Neural cell (in vitro differentiated cells): ENCODE measurements at regions not wholly inside any gene's neighbourhood (a gene's known extent, or its start where the extent isn't known, plus 50 kb on each side); places are given as distances from the start of the nearest gene placed in this dataset.

ENCODE experiments used
- EP300 ChIP-seq: fragments of 450-650 bp; conservative IDR thresholded peaks from 2 replicates; pipeline ENCODE4 v1.6.1; 2014; ENCODE audit warnings: antibody characterized with exemption, mild to moderate bottlenecking, moderate library complexity; ENCODE audit not compliant: poor library complexity, severe bottlenecking
- SMC3 ChIP-seq: fragments of 450-650 bp; conservative IDR thresholded peaks from 2 replicates; pipeline ENCODE4 v1.6.1; 2014; ENCODE audit warnings: antibody characterized with exemption, mild to moderate bottlenecking, moderate library complexity; ENCODE audit not compliant: poor library complexity
- TF ChIP-seq, protein P1 (sequence below): fragments of 450-650 bp; IDR thresholded peaks from 2 replicates; pipeline ENCODE4 v1.5.1; 2014; ENCODE audit warnings: antibody characterized with exemption, mild to moderate bottlenecking, moderate library complexity; ENCODE audit not compliant: poor library complexity, severe bottlenecking
- TF ChIP-seq, protein P2 (sequence below): IDR thresholded peaks from 2 replicates; pipeline ENCODE4 v1.6.1; 2012; ENCODE audit warnings: borderline replicate concordance

DNA sequence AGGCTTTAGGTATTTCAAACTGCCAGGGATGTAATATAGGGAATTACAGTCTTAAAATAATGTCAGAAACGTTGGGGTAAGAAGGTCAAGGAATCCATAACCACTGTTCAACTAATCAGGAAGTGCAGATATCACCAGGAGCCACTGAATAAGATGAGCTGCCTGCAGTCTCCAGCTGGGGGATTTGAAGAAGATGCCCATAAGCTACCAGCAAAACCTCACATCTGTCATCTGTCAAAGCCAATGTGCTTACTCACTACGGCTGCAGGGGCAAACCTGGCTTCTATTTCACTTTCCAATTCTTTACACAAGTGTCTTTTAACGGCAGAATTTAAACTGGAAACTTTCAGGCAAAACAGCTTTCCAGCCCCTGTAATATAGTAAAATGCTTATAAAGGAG lies 1410.1 kb upstream of the ATXN8OS start:
- TF ChIP-seq SMC3 (no peak), EP300 (no peak)
- TF ChIP-seq, protein P1, sequence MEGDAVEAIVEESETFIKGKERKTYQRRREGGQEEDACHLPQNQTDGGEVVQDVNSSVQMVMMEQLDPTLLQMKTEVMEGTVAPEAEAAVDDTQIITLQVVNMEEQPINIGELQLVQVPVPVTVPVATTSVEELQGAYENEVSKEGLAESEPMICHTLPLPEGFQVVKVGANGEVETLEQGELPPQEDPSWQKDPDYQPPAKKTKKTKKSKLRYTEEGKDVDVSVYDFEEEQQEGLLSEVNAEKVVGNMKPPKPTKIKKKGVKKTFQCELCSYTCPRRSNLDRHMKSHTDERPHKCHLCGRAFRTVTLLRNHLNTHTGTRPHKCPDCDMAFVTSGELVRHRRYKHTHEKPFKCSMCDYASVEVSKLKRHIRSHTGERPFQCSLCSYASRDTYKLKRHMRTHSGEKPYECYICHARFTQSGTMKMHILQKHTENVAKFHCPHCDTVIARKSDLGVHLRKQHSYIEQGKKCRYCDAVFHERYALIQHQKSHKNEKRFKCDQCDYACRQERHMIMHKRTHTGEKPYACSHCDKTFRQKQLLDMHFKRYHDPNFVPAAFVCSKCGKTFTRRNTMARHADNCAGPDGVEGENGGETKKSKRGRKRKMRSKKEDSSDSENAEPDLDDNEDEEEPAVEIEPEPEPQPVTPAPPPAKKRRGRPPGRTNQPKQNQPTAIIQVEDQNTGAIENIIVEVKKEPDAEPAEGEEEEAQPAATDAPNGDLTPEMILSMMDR = no peak
- TF ChIP-seq, protein P2, sequence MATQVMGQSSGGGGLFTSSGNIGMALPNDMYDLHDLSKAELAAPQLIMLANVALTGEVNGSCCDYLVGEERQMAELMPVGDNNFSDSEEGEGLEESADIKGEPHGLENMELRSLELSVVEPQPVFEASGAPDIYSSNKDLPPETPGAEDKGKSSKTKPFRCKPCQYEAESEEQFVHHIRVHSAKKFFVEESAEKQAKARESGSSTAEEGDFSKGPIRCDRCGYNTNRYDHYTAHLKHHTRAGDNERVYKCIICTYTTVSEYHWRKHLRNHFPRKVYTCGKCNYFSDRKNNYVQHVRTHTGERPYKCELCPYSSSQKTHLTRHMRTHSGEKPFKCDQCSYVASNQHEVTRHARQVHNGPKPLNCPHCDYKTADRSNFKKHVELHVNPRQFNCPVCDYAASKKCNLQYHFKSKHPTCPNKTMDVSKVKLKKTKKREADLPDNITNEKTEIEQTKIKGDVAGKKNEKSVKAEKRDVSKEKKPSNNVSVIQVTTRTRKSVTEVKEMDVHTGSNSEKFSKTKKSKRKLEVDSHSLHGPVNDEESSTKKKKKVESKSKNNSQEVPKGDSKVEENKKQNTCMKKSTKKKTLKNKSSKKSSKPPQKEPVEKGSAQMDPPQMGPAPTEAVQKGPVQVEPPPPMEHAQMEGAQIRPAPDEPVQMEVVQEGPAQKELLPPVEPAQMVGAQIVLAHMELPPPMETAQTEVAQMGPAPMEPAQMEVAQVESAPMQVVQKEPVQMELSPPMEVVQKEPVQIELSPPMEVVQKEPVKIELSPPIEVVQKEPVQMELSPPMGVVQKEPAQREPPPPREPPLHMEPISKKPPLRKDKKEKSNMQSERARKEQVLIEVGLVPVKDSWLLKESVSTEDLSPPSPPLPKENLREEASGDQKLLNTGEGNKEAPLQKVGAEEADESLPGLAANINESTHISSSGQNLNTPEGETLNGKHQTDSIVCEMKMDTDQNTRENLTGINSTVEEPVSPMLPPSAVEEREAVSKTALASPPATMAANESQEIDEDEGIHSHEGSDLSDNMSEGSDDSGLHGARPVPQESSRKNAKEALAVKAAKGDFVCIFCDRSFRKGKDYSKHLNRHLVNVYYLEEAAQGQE = no peak
